ENCODE measurements at regions not wholly inside any gene's neighbourhood (a gene's known extent, or its start where the extent isn't known, plus 50 kb on each side); places are given as distances from the start of the nearest gene placed in this dataset.

- no peak for TF ChIP-seq REST (IDR thresholded peaks at IDR 0.05)
Observed at GRCh38 chr16:8310816-8311215, 279.5 kb downstream of the TMEM114 start (continued).

GRCh38 chr16:8310323-8310722 lies 280.0 kb downstream of the TMEM114 start:
- Histone ChIP-seq H3K4me3 (no peak overlapping the region), H3K27ac (no peak overlapping the region), H3K4me1 (no peaks in the 10 kb centered on the region), H3K4me2 (no peak overlapping the region), H3K9me3 (no peaks in the 10 kb centered on the region)
- ChIA-PET CTCF (interaction anchor here (1.3 kb wide), 1 partner anchor 37 kb away, joined by 3 read pairs; no protein-coding TSS in a partner anchor), POLR2A (no interaction called here)
- ATAC-seq: no peak
- no peak for TF ChIP-seq BHLHE40 (IDR thresholded peaks at IDR 0.05; ENCODE audit: low read depth, low read length)
- no peak for TF ChIP-seq SMC3 (IDR thresholded peaks at IDR 0.05)
- TF ChIP-seq ZNF302 (CRISPR knock-in tag; IDR thresholded peaks at IDR 0.05): no peak
- TF ChIP-seq RCOR1 (IDR thresholded peaks at IDR 0.05; ENCODE audit: low read depth, low read length): no peak
- TF ChIP-seq PBX3 (IDR thresholded peaks at IDR 0.05): no peak
- no peak for TF ChIP-seq HEYL (CRISPR knock-in tag; IDR thresholded peaks at IDR 0.05)
- no peak for TF ChIP-seq BCL3 (IDR thresholded peaks at IDR 0.05)
- no peak for TF ChIP-seq FOSL2 (IDR thresholded peaks at IDR 0.05)
- no peak for TF ChIP-seq FOSL2 (CRISPR knock-in tag; IDR thresholded peaks at IDR 0.05)
- no peak for TF ChIP-seq EHMT2 (IDR thresholded peaks at IDR 0.05; ENCODE audit: low read depth)
- TF ChIP-seq POLR2A (IDR thresholded peaks at IDR 0.05; ENCODE audit: low read length): no peak
- no peak for TF ChIP-seq CBX8 (IDR thresholded peaks at IDR 0.05)
- DNase-seq (ENCODE audit: low read depth in 1 of 2, low spot score in 1 of 2): no peak
- 4% methylated on average over 6 of the region's 6 CpGs for WGBS (ENCODE audit: missing lambda C conversion rate)
- no peak for FAIRE-seq

- no peak overlapping the region for H3K27ac ChIP-seq
- no peaks in the 10 kb centered on the region for H3K9me3 ChIP-seq
- 0% methylated on average over 3 of the region's 3 CpGs for WGBS (ENCODE audit: missing lambda C conversion rate)
- no peak for DNase-seq (ENCODE audit: low read depth in 1 of 2, low spot score in 1 of 2)
- no peak for ATAC-seq
- no peak for FAIRE-seq
- H3K4me1 ChIP-seq: no peaks in the 10 kb centered on the region
- TF ChIP-seq TP53 (CRISPR knock-in tag; IDR thresholded peaks at IDR 0.05) (no peak), CTCF (IDR thresholded peaks at IDR 0.05) (no peak), POLR2A (IDR thresholded peaks at IDR 0.05; ENCODE audit: low read length) (no peak), RARB (CRISPR knock-in tag; IDR thresholded peaks at IDR 0.05) (no peak), HOXB13 (CRISPR knock-in tag; IDR thresholded peaks at IDR 0.05; ENCODE audit: low read depth) (no peak), EHF (CRISPR knock-in tag; IDR thresholded peaks at IDR 0.05) (no peak)
- POLR2A ChIA-PET: no interaction called here
- H3K4me3 ChIP-seq: no peak overlapping the region
- H3K4me2 ChIP-seq: no peak overlapping the region
- CTCF ChIA-PET: no interaction called here
Observed at GRCh38 chr16:8305201-8305600, 285.1 kb downstream of the TMEM114 start.

Measured in A549 (cell line).